HEK293T (cell line): ENCODE measurements at regions not wholly inside any gene's neighbourhood (a gene's known extent, or its start where the extent isn't known, plus 50 kb on each side); places are given as distances from the start of the nearest gene placed in this dataset.
"Not testable (repeated sequence)": the region's sequence is repeated elsewhere in the genome, so short reads cannot be mapped to it uniquely, and the experiment has no call there.

Source experiments
- CTCF ChIA-PET: fragments of 350-600 bp; formaldehyde crosslinking; extraction: SDS; loops from one replicate; lab custom pipeline; 2021; ENCODE audit warnings: antibody characterized with exemption, inconsistent platforms; lab: Yijun Ruan, JAX
- POLR2A ChIA-PET: fragments of 350-600 bp; formaldehyde crosslinking; extraction: SDS; loops from one replicate; lab custom pipeline; 2020; ENCODE audit warnings: antibody characterized with exemption, inconsistent platforms; lab: Yijun Ruan, JAX
- DNase-seq: peaks from one replicate; pipeline ENCODE4 v3.0.0; 2012; ENCODE audit warnings: mixed read lengths; ENCODE audit errors: extremely low spot score
- ARNT ChIP-seq: fragments of 450-650 bp; IDR thresholded peaks from 2 replicates; pipeline ENCODE4 v1.6.1; 2017; ENCODE audit warnings: mild to moderate bottlenecking
- BHLHE40 ChIP-seq: fragments of 450-650 bp; IDR thresholded peaks from 2 replicates; pipeline ENCODE4 v1.6.1; 2016; ENCODE audit warnings: mild to moderate bottlenecking, moderate library complexity, borderline replicate concordance
- CTBP1 ChIP-seq: fragments of 450-650 bp; IDR thresholded peaks from 2 replicates; pipeline ENCODE4 v1.6.1; 2016; ENCODE audit warnings: borderline replicate concordance
- ELF4 ChIP-seq: fragments of 450-650 bp; IDR thresholded peaks from 2 replicates; pipeline ENCODE4 v1.6.1; 2017; ENCODE audit warnings: antibody characterized with exemption
- FOXA1 ChIP-seq: fragments of 450-650 bp; IDR thresholded peaks from 2 replicates; pipeline ENCODE4 v1.6.1; 2016; ENCODE audit warnings: mild to moderate bottlenecking
- FOXK2 ChIP-seq: fragments of 450-650 bp; IDR thresholded peaks from 2 replicates; pipeline ENCODE4 v1.6.1; 2016; ENCODE audit warnings: mild to moderate bottlenecking
- FOXM1 ChIP-seq: fragments of 450-650 bp; IDR thresholded peaks from 2 replicates; pipeline ENCODE4 v1.6.1; 2017; ENCODE audit warnings: mild to moderate bottlenecking, borderline replicate concordance
- HDGF ChIP-seq: fragments of 450-650 bp; IDR thresholded peaks from 2 replicates; pipeline ENCODE4 v1.6.1; 2017; ENCODE audit warnings: antibody characterized with exemption, borderline replicate concordance
- L3MBTL2 ChIP-seq: fragments of 450-650 bp; conservative IDR thresholded peaks from 2 replicates; pipeline ENCODE4 v1.6.1; 2016; ENCODE audit warnings: mild to moderate bottlenecking
- LEF1 ChIP-seq: fragments of 450-650 bp; IDR thresholded peaks from 2 replicates; pipeline ENCODE4 v1.6.1; 2017; ENCODE audit warnings: mild to moderate bottlenecking, borderline replicate concordance
- NFRKB ChIP-seq: fragments of 450-650 bp; IDR thresholded peaks from 2 replicates; pipeline ENCODE4 v1.6.1; 2016; ENCODE audit warnings: mild to moderate bottlenecking, moderate library complexity
- PKNOX1 ChIP-seq: fragments of 450-650 bp; IDR thresholded peaks from 2 replicates; pipeline ENCODE4 v1.6.1; 2016
- SP1 ChIP-seq: fragments of 450-650 bp; IDR thresholded peaks from 2 replicates; pipeline ENCODE4 v1.6.1; 2017
- SUZ12 ChIP-seq: fragments of 450-650 bp; IDR thresholded peaks from 2 replicates; pipeline ENCODE4 v1.6.1; 2016; ENCODE audit warnings: mild to moderate bottlenecking
- TARDBP ChIP-seq: fragments of 450-650 bp; IDR thresholded peaks from 2 replicates; pipeline ENCODE4 v1.6.1; 2016
- ZNF384 ChIP-seq: fragments of 450-650 bp; IDR thresholded peaks from 2 replicates; pipeline ENCODE4 v1.6.1; 2016

GRCh38 chr5:92640340-92640739, 940.7 kb downstream of the NR2F1-AS1 start:
- DNase-seq = no peak
- no peak for TF ChIP-seq BHLHE40
- TF ChIP-seq NFRKB = no peak
- no peak for TF ChIP-seq CTBP1
- TF ChIP-seq ARNT = no peak
- no peak for TF ChIP-seq FOXM1
- TF ChIP-seq FOXK2 = no peak
- no peak for TF ChIP-seq FOXA1
- TF ChIP-seq TARDBP = no peak
- TF ChIP-seq ZNF384 = no peak
- no peak for TF ChIP-seq SUZ12
- TF ChIP-seq HDGF = no peak
- no peak for TF ChIP-seq SP1
- TF ChIP-seq PKNOX1 = no peak
- TF ChIP-seq LEF1 = no peak
- no peak for TF ChIP-seq ELF4
- TF ChIP-seq L3MBTL2 = no peak
- POLR2A ChIA-PET = no interaction called here
- CTCF ChIA-PET = no interaction called here

GRCh38 chr5:92637960-92638359, 943.1 kb downstream of the NR2F1-AS1 start:
- TF ChIP-seq PKNOX1 (peak; percentile 42; the same call in 1 of the 2 replicates), TARDBP (no peak), LEF1 (no peak), HDGF (no peak), BHLHE40 (no peak), ARNT (0 out of 2 replicates have a peak, but pooled peaks have one; percentile 35), FOXM1 (no peak), FOXK2 (no peak), FOXA1 (no peak), SP1 (no peak), CTBP1 (peak; percentile 52), SUZ12 (no peak)
- ChIA-PET POLR2A (no interaction called here), CTCF (interaction anchor here (1.3 kb wide), 1 partner anchor 120 kb away, joined by 3 read pairs; no protein-coding TSS in a partner anchor)
- DNase-seq = no peak

GRCh38 chr5:92637247-92637646, 943.8 kb downstream of the NR2F1-AS1 start:
- no peak for TF ChIP-seq HDGF
- TF ChIP-seq NFRKB = no peak
- TF ChIP-seq ELF4 = no peak
- no peak for TF ChIP-seq FOXM1
- no peak for TF ChIP-seq BHLHE40
- TF ChIP-seq FOXA1 = no peak
- TF ChIP-seq SUZ12 = no peak
- TF ChIP-seq PKNOX1 = no peak
- TF ChIP-seq ZNF384 = no peak
- TF ChIP-seq ARNT = no peak
- no peak for TF ChIP-seq SP1
- TF ChIP-seq FOXK2 = no peak
- no peak for TF ChIP-seq L3MBTL2
- no peak for TF ChIP-seq TARDBP
- TF ChIP-seq LEF1 = no peak
- ChIA-PET POLR2A (no interaction called here), CTCF (no interaction called here)

GRCh38 chr5:92635001-92635461, 946.0 kb downstream of the NR2F1-AS1 start:
- DNase-seq = no peak
- TF ChIP-seq SUZ12 = no peak
- POLR2A ChIA-PET = no interaction called here
- CTCF ChIA-PET = no interaction called here

More at GRCh38 chr5:92637247-92637646, 943.8 kb downstream of the NR2F1-AS1 start:
- no peak for DNase-seq

GRCh38 chr5:92633875-92634487, 947.0 kb downstream of the NR2F1-AS1 start:
- CTCF ChIA-PET = no interaction called here
- POLR2A ChIA-PET = no interaction called here
- no peak for DNase-seq
- no peak for TF ChIP-seq SUZ12
- TF ChIP-seq NFRKB = no peak
- TF ChIP-seq ELF4 = no peak
- no peak for TF ChIP-seq CTBP1
- no peak for TF ChIP-seq BHLHE40
- no peak for TF ChIP-seq ARNT
- TF ChIP-seq L3MBTL2 = no peak
- TF ChIP-seq LEF1 = no peak
- no peak for TF ChIP-seq FOXM1
- TF ChIP-seq FOXA1 = no peak
- TF ChIP-seq FOXK2 = no peak
- TF ChIP-seq PKNOX1 = no peak
- no peak for TF ChIP-seq HDGF

- ChIA-PET POLR2A (no interaction called here), CTCF (no interaction called here)
- no peak for DNase-seq
- TF ChIP-seq PKNOX1 (no peak), ZNF384 (no peak)
Measured at GRCh38 chr5:92633176-92633575, 947.8 kb downstream of the NR2F1-AS1 start.

- CTCF ChIA-PET, POLR2A ChIA-PET, DNase-seq: not testable (repeated sequence)
Measured at GRCh38 chr5:92631237-92631701, 949.8 kb downstream of the NR2F1-AS1 start.
